ENCODE measurements at regions not wholly inside any gene's neighbourhood (a gene's known extent, or its start where the extent isn't known, plus 50 kb on each side); places are given as distances from the start of the nearest gene placed in this dataset.

GRCh38 chr15:70308735-70309434 is 211.2 kb upstream of the TLE3 start:
- H3K4me1 ChIP-seq (ENCODE audit: control insufficient read depth in 2 of 2, insufficient read depth in 2 of 2, low read length in 2 of 2) = peaks cover 0 to 13% of the 10 kb centered on the region in 2 donors
- H3K27me3 ChIP-seq (ENCODE audit: control insufficient read depth in 2 of 2, insufficient read depth in 1 of 2, low read length in 1 of 2) = no peaks in the 10 kb centered on the region
- no peaks in the 10 kb centered on the region for H3K9me3 ChIP-seq (ENCODE audit: control insufficient read depth in 2 of 2, insufficient read depth in 1 of 2, low read length in 1 of 2)
- H3K4me3 ChIP-seq (ENCODE audit: low read length in 2 of 2) = no peak overlapping the region
- no peak for DNase-seq (ENCODE audit: low read depth in 6 of 9, low spot score in 9 of 9)
- H3K36me3 ChIP-seq (ENCODE audit: control insufficient read depth in 2 of 2, insufficient read depth in 2 of 2, low read length in 1 of 2) = no peaks in the 10 kb centered on the region
- no peak overlapping the region for H3K27ac ChIP-seq (ENCODE audit: low read depth in 1 of 2, low read length in 1 of 2)
- WGBS = 97% methylated on average over 9 of the region's 9 CpGs

DNA sequence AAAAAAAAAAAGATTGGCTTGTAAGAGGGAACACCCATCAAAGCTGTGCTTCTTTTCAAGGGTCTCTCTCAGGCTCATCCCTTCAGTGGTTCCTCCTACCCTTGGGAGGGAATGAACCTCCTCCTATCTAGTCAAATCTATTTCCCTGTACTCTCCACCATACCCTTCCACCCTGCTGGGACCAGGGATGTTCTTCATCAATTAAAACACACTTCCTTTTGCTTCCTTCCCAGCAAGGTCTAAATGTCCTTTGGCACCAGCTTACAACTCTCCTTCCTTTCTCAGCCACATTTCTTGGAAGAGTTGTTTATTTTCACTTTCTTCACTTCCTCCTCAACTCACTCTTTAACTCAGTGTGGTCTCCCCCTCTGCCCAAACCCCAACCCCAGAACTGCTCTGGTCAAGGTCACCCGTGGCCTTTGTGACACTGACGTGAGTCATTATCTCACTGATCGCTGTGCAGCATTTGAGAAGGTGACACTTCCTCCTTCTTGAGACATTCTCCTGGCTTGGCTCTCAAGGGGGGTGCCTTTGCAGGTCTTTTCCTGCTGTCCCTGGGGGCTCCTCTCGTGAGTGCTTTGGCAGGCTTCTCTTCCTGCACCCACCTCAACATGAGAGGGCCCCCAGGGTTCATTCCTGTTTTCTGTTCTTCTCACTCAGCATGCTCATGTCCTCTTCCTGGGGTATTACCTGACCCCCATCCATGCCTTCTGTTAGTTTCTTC is 210.5 kb upstream of the TLE3 start:
- H3K4me1 ChIP-seq (ENCODE audit: control insufficient read depth in 2 of 2, insufficient read depth in 2 of 2, low read length in 2 of 2) = peaks cover 0 to 13% of the 10 kb centered on the region in 2 donors
- H3K27me3 ChIP-seq (ENCODE audit: control insufficient read depth in 2 of 2, insufficient read depth in 1 of 2, low read length in 1 of 2) = no peaks in the 10 kb centered on the region
- no peaks in the 10 kb centered on the region for H3K36me3 ChIP-seq (ENCODE audit: control insufficient read depth in 2 of 2, insufficient read depth in 2 of 2, low read length in 1 of 2)
- H3K9me3 ChIP-seq (ENCODE audit: control insufficient read depth in 2 of 2, insufficient read depth in 1 of 2, low read length in 1 of 2) = no peaks in the 10 kb centered on the region
- no peak overlapping the region for H3K27ac ChIP-seq (ENCODE audit: low read depth in 1 of 2, low read length in 1 of 2)
- H3K4me3 ChIP-seq (ENCODE audit: low read length in 2 of 2) = no peak overlapping the region
- peak in 1 of 9 donors; percentile 33 for DNase-seq (ENCODE audit: low read depth in 6 of 9, low spot score in 9 of 9)
- WGBS = 15% methylated on average over 4 of the region's 4 CpGs

DNA sequence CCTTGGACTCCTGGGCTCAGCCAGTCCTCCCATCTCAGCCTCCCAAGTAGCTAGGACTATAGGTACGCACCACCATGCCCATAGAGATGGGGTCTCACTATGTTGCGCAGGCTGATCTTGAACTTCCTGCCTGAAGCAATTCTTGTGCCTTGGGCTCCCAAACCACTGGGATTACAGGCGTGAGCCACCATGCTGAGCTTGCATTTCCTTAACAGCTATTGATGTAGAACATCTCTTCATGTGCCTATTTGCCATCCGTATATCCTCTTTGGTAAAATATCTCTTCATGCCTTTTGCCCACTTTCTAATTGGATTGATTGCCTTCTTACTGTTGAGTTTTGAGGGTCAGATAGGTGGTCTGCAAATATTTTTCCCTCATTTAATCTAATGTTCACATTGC is 208.9 kb upstream of the TLE3 start:
- 97% methylated on average over 4 of the region's 4 CpGs for WGBS

GRCh38 chr15:70306081-70306480 is 208.4 kb upstream of the TLE3 start:
- WGBS = 96% methylated on average over 6 of the region's 6 CpGs
- no peak for DNase-seq (ENCODE audit: low read depth in 6 of 9, low spot score in 9 of 9)
- Histone ChIP-seq H3K4me3 (ENCODE audit: low read length in 2 of 2) (no peak overlapping the region), H3K9me3 (ENCODE audit: control insufficient read depth in 2 of 2, insufficient read depth in 1 of 2, low read length in 1 of 2) (peaks cover 0 to 2% of the 10 kb centered on the region in 2 donors), H3K36me3 (ENCODE audit: control insufficient read depth in 2 of 2, insufficient read depth in 2 of 2, low read length in 1 of 2) (no peaks in the 10 kb centered on the region), H3K4me1 (ENCODE audit: control insufficient read depth in 2 of 2, insufficient read depth in 2 of 2, low read length in 2 of 2) (peaks cover 8 to 21% of the 10 kb centered on the region in 2 donors), H3K27ac (ENCODE audit: low read depth in 1 of 2, low read length in 1 of 2) (no peak overlapping the region), H3K27me3 (ENCODE audit: control insufficient read depth in 2 of 2, insufficient read depth in 1 of 2, low read length in 1 of 2) (no peaks in the 10 kb centered on the region)

More for the DNA sequence above, 208.9 kb upstream of the TLE3 start:
- H3K27me3 ChIP-seq (ENCODE audit: control insufficient read depth in 2 of 2, insufficient read depth in 1 of 2, low read length in 1 of 2) = no peaks in the 10 kb centered on the region
- no peak overlapping the region for H3K4me3 ChIP-seq (ENCODE audit: low read length in 2 of 2)
- H3K9me3 ChIP-seq (ENCODE audit: control insufficient read depth in 2 of 2, insufficient read depth in 1 of 2, low read length in 1 of 2) = peaks cover 0 to under 1% of the 10 kb centered on the region in 2 donors
- no peak overlapping the region for H3K27ac ChIP-seq (ENCODE audit: low read depth in 1 of 2, low read length in 1 of 2)
- H3K4me1 ChIP-seq (ENCODE audit: control insufficient read depth in 2 of 2, insufficient read depth in 2 of 2, low read length in 2 of 2) = peaks cover 3 to 16% of the 10 kb centered on the region in 2 donors
- no peaks in the 10 kb centered on the region for H3K36me3 ChIP-seq (ENCODE audit: control insufficient read depth in 2 of 2, insufficient read depth in 2 of 2, low read length in 1 of 2)
- no peak for DNase-seq (ENCODE audit: low read depth in 6 of 9, low spot score in 9 of 9)

DNA sequence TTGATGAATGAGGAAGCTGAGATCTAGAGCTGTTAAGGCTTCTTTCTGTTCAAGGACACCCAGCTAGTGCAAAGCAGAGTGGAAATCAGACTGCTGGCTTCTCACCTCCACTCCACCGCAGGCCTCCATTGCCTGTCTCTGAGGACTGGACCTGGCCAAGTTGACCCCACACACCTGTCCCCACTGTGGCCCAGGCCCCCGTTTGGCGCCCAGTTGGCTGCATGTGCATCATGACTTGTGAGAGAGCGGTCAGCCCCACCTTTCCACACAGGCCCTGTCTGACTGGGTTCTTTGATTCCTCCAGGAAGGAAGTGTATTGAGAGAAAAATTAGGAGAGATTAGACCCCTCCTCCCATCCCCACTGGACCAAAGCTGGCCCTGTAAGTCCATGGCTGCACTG is 206.3 kb upstream of the TLE3 start:
- 97% methylated on average over 4 of the region's 4 CpGs for whole genome bisulfite sequencing
- peaks cover 0 to 2% of the 10 kb centered on the region in 2 donors for H3K9me3 ChIP-seq (ENCODE audit: control insufficient read depth in 2 of 2, insufficient read depth in 1 of 2, low read length in 1 of 2)
- no peak overlapping the region for H3K4me3 ChIP-seq (ENCODE audit: low read length in 2 of 2)
- no peak for DNase-seq (ENCODE audit: low read depth in 6 of 9, low spot score in 9 of 9)
- no peaks in the 10 kb centered on the region for H3K27me3 ChIP-seq (ENCODE audit: control insufficient read depth in 2 of 2, insufficient read depth in 1 of 2, low read length in 1 of 2)
- H3K4me1 ChIP-seq (ENCODE audit: control insufficient read depth in 2 of 2, insufficient read depth in 2 of 2, low read length in 2 of 2) = peaks cover 18 to 37% of the 10 kb centered on the region in 2 donors
- no peak overlapping the region for H3K27ac ChIP-seq (ENCODE audit: low read depth in 1 of 2, low read length in 1 of 2)
- H3K36me3 ChIP-seq (ENCODE audit: control insufficient read depth in 2 of 2, insufficient read depth in 2 of 2, low read length in 1 of 2) = no peaks in the 10 kb centered on the region

GRCh38 chr15:70302360-70302759 is 204.6 kb upstream of the TLE3 start:
- Histone ChIP-seq H3K27me3 (ENCODE audit: control insufficient read depth in 2 of 2, insufficient read depth in 1 of 2, low read length in 1 of 2) (no peaks in the 10 kb centered on the region), H3K27ac (ENCODE audit: low read depth in 1 of 2, low read length in 1 of 2) (no peak overlapping the region), H3K4me1 (ENCODE audit: control insufficient read depth in 2 of 2, insufficient read depth in 2 of 2, low read length in 2 of 2) (peaks cover 18 to 26% of the 10 kb centered on the region in 2 donors), H3K9me3 (ENCODE audit: control insufficient read depth in 2 of 2, insufficient read depth in 1 of 2, low read length in 1 of 2) (peaks cover 0 to 2% of the 10 kb centered on the region in 2 donors), H3K4me3 (ENCODE audit: low read length in 2 of 2) (no peak overlapping the region), H3K36me3 (ENCODE audit: control insufficient read depth in 2 of 2, insufficient read depth in 2 of 2, low read length in 1 of 2) (no peaks in the 10 kb centered on the region)
- WGBS = 97% methylated on average over 1 of the region's 1 CpG
- no peak for DNase-seq (ENCODE audit: low read depth in 6 of 9, low spot score in 9 of 9)

DNA sequence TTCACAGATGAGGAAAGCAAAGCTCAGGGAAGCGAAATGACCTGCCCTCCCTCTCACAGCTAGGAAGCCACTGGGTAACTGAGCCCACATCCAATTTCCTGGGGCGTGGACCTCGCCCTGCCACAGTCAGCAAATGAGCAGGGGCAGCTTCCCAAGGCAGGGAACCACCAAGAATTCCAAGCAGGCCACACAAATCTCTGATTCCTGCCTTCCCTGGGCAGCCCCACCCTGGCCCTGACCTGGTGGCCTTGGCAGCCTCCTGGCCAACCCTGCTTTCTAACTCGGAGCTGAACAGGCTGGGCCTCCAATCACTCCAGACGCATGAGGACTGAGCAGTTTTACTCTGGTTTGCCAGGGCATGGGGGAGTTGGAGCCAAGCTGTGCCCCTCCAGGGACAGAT is 203.7 kb upstream of the TLE3 start:
- Histone ChIP-seq H3K9me3 (ENCODE audit: control insufficient read depth in 2 of 2, insufficient read depth in 1 of 2, low read length in 1 of 2) (peaks cover 0 to 2% of the 10 kb centered on the region in 2 donors), H3K36me3 (ENCODE audit: control insufficient read depth in 2 of 2, insufficient read depth in 2 of 2, low read length in 1 of 2) (no peaks in the 10 kb centered on the region), H3K27me3 (ENCODE audit: control insufficient read depth in 2 of 2, insufficient read depth in 1 of 2, low read length in 1 of 2) (no peaks in the 10 kb centered on the region), H3K4me3 (ENCODE audit: low read length in 2 of 2) (no peak overlapping the region), H3K4me1 (ENCODE audit: control insufficient read depth in 2 of 2, insufficient read depth in 2 of 2, low read length in 2 of 2) (peaks cover 18 to 26% of the 10 kb centered on the region in 2 donors), H3K27ac (ENCODE audit: low read depth in 1 of 2, low read length in 1 of 2) (peak overlapping the region in 1 of 2 donors; percentile 60)
- WGBS = 94% methylated on average over 5 of the region's 5 CpGs
- no peak for DNase-seq (ENCODE audit: low read depth in 6 of 9, low spot score in 9 of 9)

- peak; percentile 19 to 85 (median 58) for DNase-seq (ENCODE audit: low read depth in 6 of 9, low spot score in 9 of 9)
- WGBS = 41% methylated on average over 13 of the region's 13 CpGs
- Histone ChIP-seq H3K9me3 (ENCODE audit: control insufficient read depth in 2 of 2, insufficient read depth in 1 of 2, low read length in 1 of 2) (peaks cover 0 to 2% of the 10 kb centered on the region in 2 donors), H3K27me3 (ENCODE audit: control insufficient read depth in 2 of 2, insufficient read depth in 1 of 2, low read length in 1 of 2) (no peaks in the 10 kb centered on the region), H3K36me3 (ENCODE audit: control insufficient read depth in 2 of 2, insufficient read depth in 2 of 2, low read length in 1 of 2) (no peaks in the 10 kb centered on the region), H3K27ac (ENCODE audit: low read depth in 1 of 2, low read length in 1 of 2) (peak overlapping the region in 1 of 2 donors; percentile 68), H3K4me1 (ENCODE audit: control insufficient read depth in 2 of 2, insufficient read depth in 2 of 2, low read length in 2 of 2) (peaks cover 18 to 26% of the 10 kb centered on the region in 2 donors), H3K4me3 (ENCODE audit: low read length in 2 of 2) (no peak overlapping the region)
Measured at GRCh38 chr15:70299931-70300869, 202.5 kb upstream of the TLE3 start.

Measured in thymus (tissue), 11 donors.